SK-N-SH treated with all-trans-retinoic acid at 6 μM for 48 hours (cell line): ENCODE measurements at regions not wholly inside any gene's neighbourhood (a gene's known extent, or its start where the extent isn't known, plus 50 kb on each side); places are given as distances from the start of the nearest gene placed in this dataset.

ENCODE experiments used
- ATAC-seq: fragments of 200-7000 bp; cut with Tn5 transposase; 3 replicates; pipeline ENCODE4 v1.9.1; 2020; ENCODE audit warnings: mild to moderate bottlenecking, moderate library complexity
- ARNTL ChIP-seq: fragments of 450-650 bp; formaldehyde crosslinking; IDR thresholded peaks from 2 replicates; pipeline ENCODE4 v1.5.0; 2020; ENCODE audit warnings: low read depth, mild to moderate bottlenecking, moderate library complexity, borderline replicate concordance
- BACH2 ChIP-seq: fragments of 250-450 bp; sonication (Bioruptor Pico); IDR thresholded peaks from 2 replicates; pipeline ENCODE4 v1.9.0; 2021; ENCODE audit warnings: mild to moderate bottlenecking, borderline replicate concordance
- CREB5 ChIP-seq: fragments of 250-450 bp; sonication (Bioruptor Pico); IDR thresholded peaks from 2 replicates; pipeline ENCODE4 v1.5.1; 2020; ENCODE audit warnings: low read depth, mild to moderate bottlenecking, moderate library complexity
- CSDC2 ChIP-seq: fragments of 250-450 bp; sonication (Bioruptor Pico); IDR thresholded peaks from 2 replicates; pipeline ENCODE4 v1.5.0; 2020; ENCODE audit warnings: mild to moderate bottlenecking, moderate library complexity
- CSRNP3 ChIP-seq: fragments of 250-450 bp; sonication (Bioruptor Pico); IDR thresholded peaks from 2 replicates; pipeline ENCODE4 v1.5.1; 2021; ENCODE audit warnings: mild to moderate bottlenecking, moderate library complexity
- ESRRG ChIP-seq: fragments of 250-450 bp; sonication (Bioruptor Pico); IDR thresholded peaks from 2 replicates; pipeline ENCODE4 v1.6.1; 2021; ENCODE audit warnings: mild to moderate bottlenecking
- GLIS3 ChIP-seq: fragments of 250-450 bp; sonication (Bioruptor Pico); IDR thresholded peaks from 2 replicates; pipeline ENCODE4 v1.5.0; 2020; ENCODE audit warnings: mild to moderate bottlenecking, moderate library complexity
- OSR1 ChIP-seq: fragments of 250-450 bp; sonication (Bioruptor Pico); IDR thresholded peaks from 2 replicates; pipeline ENCODE4 v1.8.0; 2022; ENCODE audit warnings: moderate library complexity, mild to moderate bottlenecking, inconsistent platforms
- PATZ1 ChIP-seq: fragments of 250-450 bp; sonication (Bioruptor Pico); IDR thresholded peaks from 2 replicates; pipeline ENCODE4 v1.8.0; 2020; ENCODE audit warnings: mild to moderate bottlenecking, moderate library complexity, borderline replicate concordance
- POU6F1 ChIP-seq: fragments of 250-450 bp; sonication (Bioruptor Pico); IDR thresholded peaks from 2 replicates; pipeline ENCODE4 v1.8.0; 2021; ENCODE audit warnings: low read depth, mild to moderate bottlenecking, moderate library complexity, borderline replicate concordance
- RARB ChIP-seq: fragments of 250-450 bp; sonication (Bioruptor Pico); IDR thresholded peaks from 2 replicates; pipeline ENCODE4 v1.8.0; 2021; ENCODE audit warnings: mild to moderate bottlenecking, moderate library complexity
- SNAI2 ChIP-seq: fragments of 250-450 bp; sonication (Bioruptor Pico); IDR thresholded peaks from 2 replicates; pipeline ENCODE4 v1.5.0; 2020; ENCODE audit warnings: mild to moderate bottlenecking, moderate library complexity
- TOX ChIP-seq: fragments of 250-450 bp; sonication (Bioruptor Pico); IDR thresholded peaks from 2 replicates; pipeline ENCODE4 v1.8.0; 2021; ENCODE audit warnings: mild to moderate bottlenecking, moderate library complexity, borderline replicate concordance
- TSHZ2 ChIP-seq: fragments of 250-450 bp; sonication (Bioruptor Pico); IDR thresholded peaks from 2 replicates; pipeline ENCODE4 v1.5.0; 2020; ENCODE audit warnings: mild to moderate bottlenecking, moderate library complexity
- ZC3H10 ChIP-seq: fragments of 250-450 bp; sonication (Bioruptor Pico); IDR thresholded peaks from 2 replicates; pipeline ENCODE4 v1.5.1; 2021; ENCODE audit warnings: mild to moderate bottlenecking, moderate library complexity
- ZFP3 ChIP-seq: fragments of 250-450 bp; sonication (Bioruptor Pico); IDR thresholded peaks from 2 replicates; pipeline ENCODE4 v1.5.0; 2020; ENCODE audit warnings: mild to moderate bottlenecking, moderate library complexity
- ZFP30 ChIP-seq: fragments of 450-650 bp; formaldehyde crosslinking; IDR thresholded peaks from 2 replicates; pipeline ENCODE4 v1.5.0; 2022; ENCODE audit warnings: mild to moderate bottlenecking, moderate library complexity
- ZNF70 ChIP-seq: fragments of 450-650 bp; formaldehyde crosslinking; IDR thresholded peaks from 2 replicates; pipeline ENCODE4 v1.5.0; 2020; ENCODE audit warnings: mild to moderate bottlenecking, moderate library complexity
- ZNF8 ChIP-seq: fragments of 450-650 bp; formaldehyde crosslinking; IDR thresholded peaks from 2 replicates; pipeline ENCODE4 v1.5.0; 2020; ENCODE audit warnings: mild to moderate bottlenecking, moderate library complexity

GRCh38 chr9:7607421-7607820 is 192.2 kb downstream of the DMAC1 start:
- TF ChIP-seq SNAI2 (no peak), ZFP3 (CRISPR knock-in tag) (no peak), ZNF8 (CRISPR knock-in tag) (no peak), POU6F1 (CRISPR knock-in tag) (no peak), CSRNP3 (no peak), GLIS3 (CRISPR knock-in tag) (no peak), CREB5 (CRISPR knock-in tag) (no peak)
- no peak for ATAC-seq

GRCh38 chr9:7606591-7606990 is 193.0 kb downstream of the DMAC1 start:
- no peak for ATAC-seq
- TF ChIP-seq ZNF8 (CRISPR knock-in tag), result no peak
- TF ChIP-seq ZNF70, result no peak
- no peak for TF ChIP-seq POU6F1 (CRISPR knock-in tag)
- no peak for TF ChIP-seq ZC3H10 (CRISPR knock-in tag)
- no peak for TF ChIP-seq RARB (CRISPR knock-in tag)
- TF ChIP-seq ARNTL (CRISPR knock-in tag), result no peak
- no peak for TF ChIP-seq CREB5 (CRISPR knock-in tag)
- TF ChIP-seq OSR1, result no peak
- no peak for TF ChIP-seq ZFP30 (CRISPR knock-in tag)
- TF ChIP-seq SNAI2, result no peak
- no peak for TF ChIP-seq CSDC2 (CRISPR knock-in tag)

GRCh38 chr9:7601739-7602138 is 197.8 kb downstream of the DMAC1 start:
- TF ChIP-seq ZNF70 (no peak), POU6F1 (CRISPR knock-in tag) (no peak), ARNTL (CRISPR knock-in tag) (no peak), ESRRG (CRISPR knock-in tag) (no peak), BACH2 (CRISPR knock-in tag) (no peak), TOX (no peak), ZFP3 (CRISPR knock-in tag) (no peak)
- TF ChIP-seq, all 23 proteins: peak for 0
- ATAC-seq, result no peak

GRCh38 chr9:7597716-7598115 is 201.9 kb downstream of the DMAC1 start:
- ATAC-seq, result no peak
- TF ChIP-seq TSHZ2 (CRISPR knock-in tag) (no peak), BACH2 (CRISPR knock-in tag) (no peak), PATZ1 (no peak), ZFP30 (CRISPR knock-in tag) (no peak), ESRRG (CRISPR knock-in tag) (no peak)
